GM23338 (cell line): ENCODE measurements at regions not wholly inside any gene's neighbourhood (a gene's known extent, or its start where the extent isn't known, plus 50 kb on each side); places are given as distances from the start of the nearest gene placed in this dataset.

ENCODE experiments used
- EZH2 ChIP-seq: fragments of 200-600 bp; sonication (generic); IDR thresholded peaks from one replicate; pipeline ENCODE4 v1.8.0; 2017; ENCODE audit warnings: antibody characterized with exemption, mild to moderate bottlenecking, low read depth; ENCODE audit not compliant: unreplicated experiment
- EZH2phosphoT487 ChIP-seq: fragments of 200-600 bp; sonication (generic); IDR thresholded peaks from one replicate; pipeline ENCODE4 v1.8.1; 2018; ENCODE audit warnings: antibody characterized with exemption; ENCODE audit not compliant: unreplicated experiment
- TF ChIP-seq, protein P1 (sequence below), 2 experiments: fragments of 200-600 bp in 1 of 2; sonication (generic) in 1 of 2; conservative IDR thresholded peaks; 2 replicates each; pipeline versions ENCODE4 v1.5.1 to v1.6.1; 2016 to 2017; ENCODE audit warnings: antibody characterized with exemption in 2 of 2, low read depth in 2 of 2, mild to moderate bottlenecking in 2 of 2, moderate library complexity in 1 of 2
- TF ChIP-seq, protein P2 (sequence below): IDR thresholded peaks from one replicate; pipeline ENCODE4 v1.6.1; 2018; ENCODE audit warnings: antibody characterized with exemption; ENCODE audit not compliant: unreplicated experiment

GRCh38 chr6:103699769-103700168 is 1160.0 kb downstream of the HACE1 start:
- TF ChIP-seq, protein P1, sequence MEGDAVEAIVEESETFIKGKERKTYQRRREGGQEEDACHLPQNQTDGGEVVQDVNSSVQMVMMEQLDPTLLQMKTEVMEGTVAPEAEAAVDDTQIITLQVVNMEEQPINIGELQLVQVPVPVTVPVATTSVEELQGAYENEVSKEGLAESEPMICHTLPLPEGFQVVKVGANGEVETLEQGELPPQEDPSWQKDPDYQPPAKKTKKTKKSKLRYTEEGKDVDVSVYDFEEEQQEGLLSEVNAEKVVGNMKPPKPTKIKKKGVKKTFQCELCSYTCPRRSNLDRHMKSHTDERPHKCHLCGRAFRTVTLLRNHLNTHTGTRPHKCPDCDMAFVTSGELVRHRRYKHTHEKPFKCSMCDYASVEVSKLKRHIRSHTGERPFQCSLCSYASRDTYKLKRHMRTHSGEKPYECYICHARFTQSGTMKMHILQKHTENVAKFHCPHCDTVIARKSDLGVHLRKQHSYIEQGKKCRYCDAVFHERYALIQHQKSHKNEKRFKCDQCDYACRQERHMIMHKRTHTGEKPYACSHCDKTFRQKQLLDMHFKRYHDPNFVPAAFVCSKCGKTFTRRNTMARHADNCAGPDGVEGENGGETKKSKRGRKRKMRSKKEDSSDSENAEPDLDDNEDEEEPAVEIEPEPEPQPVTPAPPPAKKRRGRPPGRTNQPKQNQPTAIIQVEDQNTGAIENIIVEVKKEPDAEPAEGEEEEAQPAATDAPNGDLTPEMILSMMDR (conservative IDR thresholded peaks at IDR 0.05; ENCODE audit: low read depth in 2 of 2) = no peak
- TF ChIP-seq, protein P2, sequence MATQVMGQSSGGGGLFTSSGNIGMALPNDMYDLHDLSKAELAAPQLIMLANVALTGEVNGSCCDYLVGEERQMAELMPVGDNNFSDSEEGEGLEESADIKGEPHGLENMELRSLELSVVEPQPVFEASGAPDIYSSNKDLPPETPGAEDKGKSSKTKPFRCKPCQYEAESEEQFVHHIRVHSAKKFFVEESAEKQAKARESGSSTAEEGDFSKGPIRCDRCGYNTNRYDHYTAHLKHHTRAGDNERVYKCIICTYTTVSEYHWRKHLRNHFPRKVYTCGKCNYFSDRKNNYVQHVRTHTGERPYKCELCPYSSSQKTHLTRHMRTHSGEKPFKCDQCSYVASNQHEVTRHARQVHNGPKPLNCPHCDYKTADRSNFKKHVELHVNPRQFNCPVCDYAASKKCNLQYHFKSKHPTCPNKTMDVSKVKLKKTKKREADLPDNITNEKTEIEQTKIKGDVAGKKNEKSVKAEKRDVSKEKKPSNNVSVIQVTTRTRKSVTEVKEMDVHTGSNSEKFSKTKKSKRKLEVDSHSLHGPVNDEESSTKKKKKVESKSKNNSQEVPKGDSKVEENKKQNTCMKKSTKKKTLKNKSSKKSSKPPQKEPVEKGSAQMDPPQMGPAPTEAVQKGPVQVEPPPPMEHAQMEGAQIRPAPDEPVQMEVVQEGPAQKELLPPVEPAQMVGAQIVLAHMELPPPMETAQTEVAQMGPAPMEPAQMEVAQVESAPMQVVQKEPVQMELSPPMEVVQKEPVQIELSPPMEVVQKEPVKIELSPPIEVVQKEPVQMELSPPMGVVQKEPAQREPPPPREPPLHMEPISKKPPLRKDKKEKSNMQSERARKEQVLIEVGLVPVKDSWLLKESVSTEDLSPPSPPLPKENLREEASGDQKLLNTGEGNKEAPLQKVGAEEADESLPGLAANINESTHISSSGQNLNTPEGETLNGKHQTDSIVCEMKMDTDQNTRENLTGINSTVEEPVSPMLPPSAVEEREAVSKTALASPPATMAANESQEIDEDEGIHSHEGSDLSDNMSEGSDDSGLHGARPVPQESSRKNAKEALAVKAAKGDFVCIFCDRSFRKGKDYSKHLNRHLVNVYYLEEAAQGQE = no peak
- TF ChIP-seq EZH2 (no peak), EZH2phosphoT487 (no peak)
